CD1c-positive myeloid dendritic cell (primary cell): ENCODE measurements at regions not wholly inside any gene's neighbourhood (a gene's known extent, or its start where the extent isn't known, plus 50 kb on each side); places are given as distances from the start of the nearest gene placed in this dataset.

Experiments
- DNase-seq: peaks from one replicate; pipeline ENCODE4 v3.0.0-alpha.2; 2016; ENCODE audit errors: extremely low spot score

- no peak for DNase-seq
Observed at GRCh38 chr15:37788767-37789396, 145.6 kb upstream of the TMCO5A start.

DNA sequence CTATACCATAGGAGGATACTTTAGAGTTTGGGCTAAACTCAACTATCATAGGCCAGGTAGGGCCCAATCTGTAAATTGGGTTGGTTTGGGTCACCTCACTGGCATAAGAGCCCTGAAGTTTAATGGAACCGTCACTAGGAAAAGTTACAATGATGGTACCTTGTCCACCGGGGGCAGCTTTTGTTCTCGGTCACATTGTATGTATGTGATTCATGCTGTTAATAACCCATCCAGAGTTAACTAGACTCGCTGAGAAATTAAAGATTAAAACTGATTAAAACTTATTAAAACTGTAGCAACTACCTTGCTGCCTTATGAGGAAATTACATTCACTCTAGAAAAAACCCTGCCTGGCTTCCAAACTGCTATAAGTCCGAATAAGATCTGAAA, 145.0 kb upstream of the TMCO5A start:
- no peak for DNase-seq

- no peak for DNase-seq
Observed at GRCh38 chr15:37789881-37790280, 144.6 kb upstream of the TMCO5A start.

GRCh38 chr15:37791693-37792092, 142.7 kb upstream of the TMCO5A start:
- DNase-seq = no peak

- no peak for DNase-seq
Observed at GRCh38 chr15:37792351-37792750, 142.1 kb upstream of the TMCO5A start.

GRCh38 chr15:37793851-37794250, 140.6 kb upstream of the TMCO5A start:
- DNase-seq = no peak

DNA sequence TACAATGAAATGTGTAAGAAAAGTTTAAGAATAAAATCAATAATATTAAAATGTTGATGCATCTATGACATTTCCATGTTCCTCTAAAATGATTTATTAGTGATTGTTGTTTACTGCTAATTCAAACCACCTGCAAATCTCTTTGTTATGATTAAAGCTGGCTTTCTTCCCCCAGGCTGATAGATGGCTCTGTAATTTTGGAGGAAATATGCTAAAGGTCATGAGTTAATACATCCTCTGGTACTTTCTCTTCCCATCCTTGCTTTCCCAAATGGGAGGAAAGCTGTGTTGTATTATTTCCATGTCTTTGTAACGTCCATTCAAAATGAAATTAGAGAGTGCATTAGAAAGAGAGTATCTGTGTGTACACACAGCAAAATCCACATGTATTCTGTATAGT, 139.5 kb upstream of the TMCO5A start:
- no peak for DNase-seq

DNA sequence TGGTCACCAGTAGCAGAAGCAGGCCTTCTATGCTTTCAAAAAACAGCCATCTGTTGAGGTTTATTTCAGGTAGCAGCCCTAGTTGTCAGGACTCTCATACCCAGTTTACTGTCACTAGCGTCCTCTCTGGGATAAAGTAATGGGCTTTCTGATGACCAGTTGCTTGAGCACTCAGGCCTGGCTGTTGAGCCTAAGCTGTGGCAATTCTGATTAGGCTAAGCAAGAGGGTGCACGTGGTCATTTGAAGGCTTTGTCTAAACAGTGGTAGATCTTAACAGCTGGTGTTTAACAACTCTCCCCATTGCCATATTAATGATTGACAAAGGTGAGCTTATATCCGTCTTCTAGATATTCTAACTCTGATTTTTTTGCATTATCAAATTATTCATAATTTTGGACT, 132.9 kb upstream of the TMCO5A start:
- no peak for DNase-seq

DNA sequence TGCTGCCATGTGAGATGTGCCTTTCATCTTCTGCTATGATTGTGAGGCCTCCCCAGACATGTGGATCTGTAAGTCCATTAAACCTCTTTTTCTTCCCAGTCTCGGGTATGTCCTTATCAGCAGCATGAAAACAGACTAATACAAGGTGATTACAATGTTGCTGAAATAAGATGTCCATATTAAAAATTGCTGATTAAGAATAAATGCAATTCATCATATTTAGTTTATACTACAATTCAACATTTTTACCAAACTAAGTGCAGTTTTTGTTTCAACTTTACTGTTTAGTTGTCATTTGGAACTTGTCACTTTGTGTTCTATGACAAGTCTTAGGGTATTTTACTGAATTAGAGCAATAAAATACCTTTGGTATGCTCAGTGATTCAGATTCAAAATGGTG, 127.6 kb upstream of the TMCO5A start:
- DNase-seq = no peak

DNA sequence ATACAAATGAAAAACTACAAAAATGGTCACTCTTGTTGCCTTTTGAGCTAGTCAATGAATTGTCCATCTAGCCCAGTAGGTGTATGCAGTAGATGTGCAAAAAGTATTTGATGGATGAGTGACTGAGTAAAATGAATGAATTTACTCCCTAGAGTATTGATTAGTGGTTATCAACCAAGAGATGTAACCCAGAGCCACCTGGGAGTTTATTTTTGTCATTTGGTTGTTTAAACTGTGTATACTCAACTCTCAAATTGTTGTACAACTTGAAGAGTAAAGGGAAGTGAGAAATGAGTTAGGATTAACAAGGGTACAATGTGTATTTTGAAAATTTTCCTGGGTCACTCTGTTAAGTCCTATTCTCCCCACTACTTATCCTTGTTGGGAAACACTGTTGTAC, 124.1 kb upstream of the TMCO5A start:
- no peak for DNase-seq

- no peak for DNase-seq
Observed at GRCh38 chr15:37813306-37813705, 121.1 kb upstream of the TMCO5A start.

GRCh38 chr15:37814847-37815515, 119.5 kb upstream of the TMCO5A start:
- no peak for DNase-seq

- no peak for DNase-seq
Observed at GRCh38 chr15:37818152-37818677, 116.2 kb upstream of the TMCO5A start.

GRCh38 chr15:37819191-37819590, 115.2 kb upstream of the TMCO5A start:
- no peak for DNase-seq

- no peak for DNase-seq
Observed at GRCh38 chr15:37820380-37821128, 113.9 kb upstream of the TMCO5A start.

DNA sequence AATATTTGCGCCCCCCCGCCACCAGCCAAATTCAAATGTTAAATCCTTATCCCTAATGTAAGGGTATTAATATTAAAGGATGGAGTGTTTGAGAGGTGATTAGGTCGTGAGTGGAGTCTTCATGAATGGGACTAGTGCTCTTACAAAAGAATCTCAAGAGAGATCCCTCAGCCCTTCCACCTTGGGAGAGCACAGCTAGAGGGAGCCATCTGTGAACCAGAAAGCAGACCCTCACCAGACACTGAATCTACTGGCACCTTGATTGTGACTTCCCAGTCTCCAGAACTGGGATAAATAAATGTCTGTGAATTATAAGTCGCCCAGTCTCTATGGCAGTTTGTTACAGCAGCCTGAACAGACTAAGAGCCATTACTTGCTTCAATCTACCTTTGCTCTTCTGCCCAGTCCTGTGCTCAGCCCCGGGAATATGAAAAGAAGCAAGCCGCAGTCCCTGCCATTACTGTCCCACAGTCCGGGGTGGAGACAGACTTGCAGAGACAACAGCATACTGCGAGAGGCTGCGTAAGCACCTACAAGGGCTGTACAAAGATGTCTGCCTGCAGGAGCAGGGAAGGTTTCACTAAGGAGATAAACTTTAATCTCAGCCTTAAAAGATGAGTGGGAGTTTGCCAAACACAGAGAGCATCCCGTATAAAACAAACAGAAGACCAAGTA, 110.7 kb upstream of the TMCO5A start:
- no peak for DNase-seq

GRCh38 chr15:37824717-37825382, 109.6 kb upstream of the TMCO5A start:
- peak; percentile 1 for DNase-seq

DNA sequence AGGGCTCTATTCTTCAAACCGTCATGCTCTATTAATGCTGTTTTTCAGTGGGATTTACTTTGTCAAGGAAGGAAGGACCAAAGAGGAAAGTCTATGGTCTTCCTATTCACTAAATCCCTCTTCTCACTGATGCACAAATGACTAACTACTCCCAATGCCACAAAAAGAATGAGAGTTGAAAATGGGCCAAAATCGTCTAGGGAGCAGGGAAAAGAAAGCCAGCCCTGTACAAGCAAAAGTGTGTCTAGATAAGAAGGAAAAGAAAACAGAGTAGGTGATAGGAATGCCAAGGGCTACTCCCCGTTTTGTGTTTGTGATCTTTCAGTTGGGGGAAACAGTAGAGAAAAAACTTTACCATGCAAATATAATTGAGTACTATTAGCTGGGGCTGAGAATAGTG, 97.2 kb upstream of the TMCO5A start:
- no peak for DNase-seq

- DNase-seq = no peak
Observed at GRCh38 chr15:37847776-37848175, 86.7 kb upstream of the TMCO5A start.

DNA sequence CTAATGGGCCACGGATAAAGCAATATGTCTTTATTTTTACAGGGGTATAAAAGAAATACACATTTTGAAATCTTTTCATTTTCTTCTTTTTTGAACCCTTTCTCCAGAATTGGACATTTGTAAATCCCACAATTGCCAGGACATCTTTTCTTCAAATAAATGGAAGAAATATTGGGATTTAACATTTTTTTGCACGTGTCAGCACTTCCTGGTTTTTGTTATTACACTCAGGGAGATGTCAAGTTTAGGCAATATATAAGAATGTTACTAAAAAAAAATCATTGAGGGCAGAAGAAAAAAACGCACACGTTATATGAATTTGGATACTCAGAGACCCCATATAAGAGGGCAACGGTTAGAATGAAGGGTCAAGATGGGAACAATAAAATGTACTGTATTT, 78.3 kb upstream of the TMCO5A start:
- no peak for DNase-seq

GRCh38 chr15:37860896-37861295, 73.5 kb upstream of the TMCO5A start:
- DNase-seq = no peak

GRCh38 chr15:37865687-37866086, 68.8 kb upstream of the TMCO5A start:
- no peak for DNase-seq
